ENCODE measurements at regions not wholly inside any gene's neighbourhood (a gene's known extent, or its start where the extent isn't known, plus 50 kb on each side); places are given as distances from the start of the nearest gene placed in this dataset.
"Not testable (repeated sequence)": the region's sequence is repeated elsewhere in the genome, so short reads cannot be mapped to it uniquely, and the experiment has no call there.

- no peak for DNase-seq
Measured at GRCh38 chr2:192465141-192465540, 270.4 kb upstream of the TMEFF2 start.

- no peak for DNase-seq
Measured at GRCh38 chr2:192459422-192459821, 264.7 kb upstream of the TMEFF2 start.

GRCh38 chr2:192448881-192449280 is 254.1 kb upstream of the TMEFF2 start:
- DNase-seq, result no peak

- DNase-seq, result no peak
Measured at GRCh38 chr2:192444286-192444838, 249.6 kb upstream of the TMEFF2 start.

GRCh38 chr2:192443831-192444230 is 249.1 kb upstream of the TMEFF2 start:
- no peak for DNase-seq

- no peak for DNase-seq
Measured at GRCh38 chr2:192438239-192438638, 243.5 kb upstream of the TMEFF2 start.

- no peak for DNase-seq
Measured at GRCh38 chr2:192437653-192438052, 242.9 kb upstream of the TMEFF2 start.

- DNase-seq, result no peak
Measured at GRCh38 chr2:192424243-192424642, 229.5 kb upstream of the TMEFF2 start.

- no peak for DNase-seq
Measured at GRCh38 chr2:192419786-192420185, 225.1 kb upstream of the TMEFF2 start.

GRCh38 chr2:192416060-192416459 is 221.3 kb upstream of the TMEFF2 start:
- no peak for DNase-seq

GRCh38 chr2:192414794-192415193 is 220.1 kb upstream of the TMEFF2 start:
- DNase-seq, result no peak

- no peak for DNase-seq
Measured at GRCh38 chr2:192413812-192414681, 219.3 kb upstream of the TMEFF2 start.

- DNase-seq, result not testable (repeated sequence)
Measured at GRCh38 chr2:192412866-192413265, 218.1 kb upstream of the TMEFF2 start.

GRCh38 chr2:192412394-192412793 is 217.7 kb upstream of the TMEFF2 start:
- no peak for DNase-seq

GRCh38 chr2:192411755-192412154 is 217.0 kb upstream of the TMEFF2 start:
- no peak for DNase-seq

GRCh38 chr2:192410319-192410718 is 215.6 kb upstream of the TMEFF2 start:
- no peak for DNase-seq

GRCh38 chr2:192407692-192408091 is 213.0 kb upstream of the TMEFF2 start:
- DNase-seq, result no peak

GRCh38 chr2:192398236-192398635 is 203.5 kb upstream of the TMEFF2 start:
- no peak for DNase-seq

- DNase-seq, result no peak
Measured at GRCh38 chr2:192394605-192395004, 199.9 kb upstream of the TMEFF2 start.

- no peak for DNase-seq
Measured at GRCh38 chr2:192391041-192391440, 196.3 kb upstream of the TMEFF2 start.

- DNase-seq, result no peak
Measured at GRCh38 chr2:192390401-192390800, 195.7 kb upstream of the TMEFF2 start.

- not testable (repeated sequence) for DNase-seq
Measured at GRCh38 chr2:192384191-192384590, 189.5 kb upstream of the TMEFF2 start.

- DNase-seq, result no peak
Measured at GRCh38 chr2:192381082-192381481, 186.3 kb upstream of the TMEFF2 start.

GRCh38 chr2:192379736-192380135 is 185.0 kb upstream of the TMEFF2 start:
- no peak for DNase-seq

- DNase-seq, result no peak
Measured at GRCh38 chr2:192377173-192377572, 182.4 kb upstream of the TMEFF2 start.

Data from NCI-H1436 (cell line).